ENCODE measurements at regions not wholly inside any gene's neighbourhood (a gene's known extent, or its start where the extent isn't known, plus 50 kb on each side); places are given as distances from the start of the nearest gene placed in this dataset.

DNA sequence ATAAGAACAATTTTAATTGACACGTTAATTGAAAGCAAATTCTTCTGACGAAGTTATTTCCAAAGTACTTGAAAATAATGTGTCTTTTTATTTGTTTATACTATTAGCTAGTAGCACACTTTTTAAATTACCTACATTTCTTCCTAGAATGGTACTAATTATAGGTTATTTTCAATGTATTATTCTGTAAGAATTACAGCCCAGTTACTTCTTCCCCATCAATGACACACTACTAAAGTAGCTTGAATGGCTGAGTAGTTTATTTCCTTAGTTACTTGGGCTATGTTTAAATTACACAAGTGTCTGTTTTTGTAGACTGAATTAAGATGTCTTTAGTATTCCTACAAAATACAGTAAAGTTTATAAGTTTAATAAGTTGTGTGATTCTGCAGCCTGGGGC lies 217.6 kb upstream of the IL12A start:
- no peak for ATAC-seq
- TF ChIP-seq ZC3H10 (CRISPR knock-in tag; IDR thresholded peaks at IDR 0.05) (no peak), CSRNP3 (CRISPR knock-in tag; IDR thresholded peaks at IDR 0.05) (no peak), ZNF8 (CRISPR knock-in tag; IDR thresholded peaks at IDR 0.05) (no peak), TCF4 (CRISPR knock-in tag; IDR thresholded peaks at IDR 0.05; ENCODE audit: borderline replicate concordance) (no peak), ESRRG (CRISPR knock-in tag; IDR thresholded peaks at IDR 0.05) (no peak), ZNF565 (CRISPR knock-in tag; conservative IDR thresholded peaks at IDR 0.05; ENCODE audit: low read depth) (no peak), OSR1 (CRISPR knock-in tag; IDR thresholded peaks at IDR 0.05) (no peak), GLIS3 (CRISPR knock-in tag; IDR thresholded peaks at IDR 0.05) (no peak), ISL1 (CRISPR knock-in tag; IDR thresholded peaks at IDR 0.05) (no peak), ZFP3 (CRISPR knock-in tag; IDR thresholded peaks at IDR 0.05) (no peak), CSDC2 (CRISPR knock-in tag; IDR thresholded peaks at IDR 0.05) (no peak), ZNF70 (CRISPR knock-in tag; IDR thresholded peaks at IDR 0.05) (no peak)
- TF ChIP-seq, protein P1, sequence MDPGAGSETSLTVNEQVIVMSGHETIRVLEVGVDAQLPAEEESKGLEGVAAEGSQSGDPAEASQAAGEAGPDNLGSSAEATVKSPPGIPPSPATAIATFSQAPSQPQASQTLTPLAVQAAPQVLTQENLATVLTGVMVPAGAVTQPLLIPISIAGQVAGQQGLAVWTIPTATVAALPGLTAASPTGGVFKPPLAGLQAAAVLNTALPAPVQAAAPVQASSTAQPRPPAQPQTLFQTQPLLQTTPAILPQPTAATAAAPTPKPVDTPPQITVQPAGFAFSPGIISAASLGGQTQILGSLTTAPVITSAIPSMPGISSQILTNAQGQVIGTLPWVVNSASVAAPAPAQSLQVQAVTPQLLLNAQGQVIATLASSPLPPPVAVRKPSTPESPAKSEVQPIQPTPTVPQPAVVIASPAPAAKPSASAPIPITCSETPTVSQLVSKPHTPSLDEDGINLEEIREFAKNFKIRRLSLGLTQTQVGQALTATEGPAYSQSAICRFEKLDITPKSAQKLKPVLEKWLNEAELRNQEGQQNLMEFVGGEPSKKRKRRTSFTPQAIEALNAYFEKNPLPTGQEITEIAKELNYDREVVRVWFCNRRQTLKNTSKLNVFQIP (CRISPR knock-in tag; IDR thresholded peaks at IDR 0.05; ENCODE audit: borderline replicate concordance, low read depth), result no peak
- TF ChIP-seq, protein P2, sequence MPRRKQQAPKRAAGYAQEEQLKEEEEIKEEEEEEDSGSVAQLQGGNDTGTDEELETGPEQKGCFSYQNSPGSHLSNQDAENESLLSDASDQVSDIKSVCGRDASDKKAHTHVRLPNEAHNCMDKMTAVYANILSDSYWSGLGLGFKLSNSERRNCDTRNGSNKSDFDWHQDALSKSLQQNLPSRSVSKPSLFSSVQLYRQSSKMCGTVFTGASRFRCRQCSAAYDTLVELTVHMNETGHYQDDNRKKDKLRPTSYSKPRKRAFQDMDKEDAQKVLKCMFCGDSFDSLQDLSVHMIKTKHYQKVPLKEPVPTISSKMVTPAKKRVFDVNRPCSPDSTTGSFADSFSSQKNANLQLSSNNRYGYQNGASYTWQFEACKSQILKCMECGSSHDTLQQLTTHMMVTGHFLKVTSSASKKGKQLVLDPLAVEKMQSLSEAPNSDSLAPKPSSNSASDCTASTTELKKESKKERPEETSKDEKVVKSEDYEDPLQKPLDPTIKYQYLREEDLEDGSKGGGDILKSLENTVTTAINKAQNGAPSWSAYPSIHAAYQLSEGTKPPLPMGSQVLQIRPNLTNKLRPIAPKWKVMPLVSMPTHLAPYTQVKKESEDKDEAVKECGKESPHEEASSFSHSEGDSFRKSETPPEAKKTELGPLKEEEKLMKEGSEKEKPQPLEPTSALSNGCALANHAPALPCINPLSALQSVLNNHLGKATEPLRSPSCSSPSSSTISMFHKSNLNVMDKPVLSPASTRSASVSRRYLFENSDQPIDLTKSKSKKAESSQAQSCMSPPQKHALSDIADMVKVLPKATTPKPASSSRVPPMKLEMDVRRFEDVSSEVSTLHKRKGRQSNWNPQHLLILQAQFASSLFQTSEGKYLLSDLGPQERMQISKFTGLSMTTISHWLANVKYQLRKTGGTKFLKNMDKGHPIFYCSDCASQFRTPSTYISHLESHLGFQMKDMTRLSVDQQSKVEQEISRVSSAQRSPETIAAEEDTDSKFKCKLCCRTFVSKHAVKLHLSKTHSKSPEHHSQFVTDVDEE (CRISPR knock-in tag; IDR thresholded peaks at IDR 0.05), result no peak

- no peak for ATAC-seq
- no peak for TF ChIP-seq CSRNP3 (CRISPR knock-in tag; IDR thresholded peaks at IDR 0.05)
- no peak for TF ChIP-seq ZNF565 (CRISPR knock-in tag; conservative IDR thresholded peaks at IDR 0.05; ENCODE audit: low read depth)
- TF ChIP-seq, protein P1 (CRISPR knock-in tag; IDR thresholded peaks at IDR 0.05; ENCODE audit: borderline replicate concordance, low read depth), result no peak
- TF ChIP-seq TCF4 (CRISPR knock-in tag; IDR thresholded peaks at IDR 0.05; ENCODE audit: borderline replicate concordance), result no peak
- TF ChIP-seq OSR1 (CRISPR knock-in tag; IDR thresholded peaks at IDR 0.05), result no peak
- no peak for TF ChIP-seq ZFP3 (CRISPR knock-in tag; IDR thresholded peaks at IDR 0.05)
- TF ChIP-seq, protein P2 (CRISPR knock-in tag; IDR thresholded peaks at IDR 0.05), result no peak
- no peak for TF ChIP-seq ZNF70 (CRISPR knock-in tag; IDR thresholded peaks at IDR 0.05)
- TF ChIP-seq TOX (CRISPR knock-in tag; IDR thresholded peaks at IDR 0.05; ENCODE audit: borderline replicate concordance), result no peak
- no peak for TF ChIP-seq CREB5 (CRISPR knock-in tag; IDR thresholded peaks at IDR 0.05; ENCODE audit: low read depth)
- no peak for TF ChIP-seq ZFP30 (CRISPR knock-in tag; IDR thresholded peaks at IDR 0.05)
- TF ChIP-seq BACH2 (CRISPR knock-in tag; IDR thresholded peaks at IDR 0.05; ENCODE audit: borderline replicate concordance), result no peak
- TF ChIP-seq CSDC2 (CRISPR knock-in tag; IDR thresholded peaks at IDR 0.05), result no peak
- TF ChIP-seq PATZ1 (CRISPR knock-in tag; IDR thresholded peaks at IDR 0.05; ENCODE audit: borderline replicate concordance), result no peak
- TF ChIP-seq ARNTL (CRISPR knock-in tag; IDR thresholded peaks at IDR 0.05; ENCODE audit: borderline replicate concordance, low read depth), result no peak
- no peak for TF ChIP-seq SNAI2 (CRISPR knock-in tag; IDR thresholded peaks at IDR 0.05)
- no peak for TF ChIP-seq ZNF8 (CRISPR knock-in tag; IDR thresholded peaks at IDR 0.05)
Measured at GRCh38 chr3:159771865-159772611, 216.6 kb upstream of the IL12A start.

Measured in SK-N-SH treated with all-trans-retinoic acid at 6 μM for 48 hours (cell line).